B cell (primary cell): ENCODE measurements at regions not wholly inside any gene's neighbourhood (a gene's known extent, or its start where the extent isn't known, plus 50 kb on each side); places are given as distances from the start of the nearest gene placed in this dataset.

ENCODE experiments used
- EZH2 ChIP-seq: IDR thresholded peaks from 2 replicates; pipeline ENCODE4 v1.6.1; 2012; ENCODE audit warnings: borderline replicate concordance, low read depth, mild to moderate bottlenecking, moderate library complexity, low read length; ENCODE audit not compliant: insufficient read depth, poor library complexity, severe bottlenecking
- TF ChIP-seq, protein P1 (sequence below): fragments of 200-600 bp; IDR thresholded peaks from one replicate; pipeline ENCODE4 v1.8.0; 2022; ENCODE audit warnings: antibody characterized with exemption, mild to moderate bottlenecking

DNA sequence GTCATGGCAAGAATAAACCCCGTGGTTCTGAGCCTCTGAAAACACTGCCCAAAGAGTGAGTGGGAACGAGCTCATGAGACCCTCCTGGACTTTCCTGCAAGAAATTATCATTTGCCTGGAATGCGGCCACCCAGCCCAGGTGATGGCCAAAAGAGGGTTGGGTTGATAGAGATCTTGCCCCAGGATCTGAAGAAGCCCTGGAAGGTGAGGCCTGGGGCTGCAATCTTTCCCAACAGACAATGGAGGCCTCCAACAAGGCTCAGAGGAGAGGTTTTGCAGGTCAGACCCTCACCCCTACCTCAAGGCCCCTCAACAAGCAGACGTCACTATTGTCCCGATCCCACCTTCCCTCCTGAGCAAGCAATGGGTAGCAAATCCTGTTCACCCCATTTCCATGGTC lies 106.0 kb upstream of the SOD1 start:
- TF ChIP-seq, protein P1, sequence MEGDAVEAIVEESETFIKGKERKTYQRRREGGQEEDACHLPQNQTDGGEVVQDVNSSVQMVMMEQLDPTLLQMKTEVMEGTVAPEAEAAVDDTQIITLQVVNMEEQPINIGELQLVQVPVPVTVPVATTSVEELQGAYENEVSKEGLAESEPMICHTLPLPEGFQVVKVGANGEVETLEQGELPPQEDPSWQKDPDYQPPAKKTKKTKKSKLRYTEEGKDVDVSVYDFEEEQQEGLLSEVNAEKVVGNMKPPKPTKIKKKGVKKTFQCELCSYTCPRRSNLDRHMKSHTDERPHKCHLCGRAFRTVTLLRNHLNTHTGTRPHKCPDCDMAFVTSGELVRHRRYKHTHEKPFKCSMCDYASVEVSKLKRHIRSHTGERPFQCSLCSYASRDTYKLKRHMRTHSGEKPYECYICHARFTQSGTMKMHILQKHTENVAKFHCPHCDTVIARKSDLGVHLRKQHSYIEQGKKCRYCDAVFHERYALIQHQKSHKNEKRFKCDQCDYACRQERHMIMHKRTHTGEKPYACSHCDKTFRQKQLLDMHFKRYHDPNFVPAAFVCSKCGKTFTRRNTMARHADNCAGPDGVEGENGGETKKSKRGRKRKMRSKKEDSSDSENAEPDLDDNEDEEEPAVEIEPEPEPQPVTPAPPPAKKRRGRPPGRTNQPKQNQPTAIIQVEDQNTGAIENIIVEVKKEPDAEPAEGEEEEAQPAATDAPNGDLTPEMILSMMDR = no peak
- TF ChIP-seq EZH2 = no peak
